ENCODE measurements at regions not wholly inside any gene's neighbourhood (a gene's known extent, or its start where the extent isn't known, plus 50 kb on each side); places are given as distances from the start of the nearest gene placed in this dataset.

- Mint-ChIP-seq H3K4me3 (no peak overlapping the region), H3K9me3 (peaks cover 0 to 2% (median 2%) of the 10 kb centered on the region in 7 donors), H3K27ac (no peak overlapping the region), H3K36me3 (no peaks in the 10 kb centered on the region), H3K27me3 (ENCODE audit: low read depth in 3 of 3) (peaks cover 0 to 2% (median 0%) of the 10 kb centered on the region in 3 donors), H3K4me1 (peaks cover 6% of the 10 kb centered on the region)
- peak overlapping the region in 1 of 2 donors; percentile 29 for H3K27ac ChIP-seq (ENCODE audit: low read depth in 1 of 2, low read length in 2 of 2)
- H3K79me2 ChIP-seq (ENCODE audit: insufficient read depth, low read length): no peaks in the 10 kb centered on the region
- no peaks in the 10 kb centered on the region for H3K9me3 ChIP-seq (replicated peaks in 1 of 2; ENCODE audit: control insufficient read depth in 1 of 2, insufficient read depth in 1 of 2, low read length in 2 of 2)
- no peaks in the 10 kb centered on the region for H3K27me3 ChIP-seq (ENCODE audit: control insufficient read depth in 2 of 2, insufficient read depth in 2 of 2, low read length in 2 of 2)
- H4K20me1 ChIP-seq (ENCODE audit: insufficient read depth, low read length): no peaks in the 10 kb centered on the region
- H3K9ac ChIP-seq (ENCODE audit: insufficient read depth, low read length, poor library complexity, severe bottlenecking): no peak overlapping the region
- WGBS (ENCODE audit: insufficient coverage): 15% methylated on average over 1 of the region's 3 CpGs
- H3K4me3 ChIP-seq (replicated peaks in 1 of 3; ENCODE audit: low read depth in 2 of 3, low read length in 3 of 3): no peak overlapping the region
- peaks cover 6 to 8% of the 10 kb centered on the region in 2 donors for H3K4me1 ChIP-seq (ENCODE audit: control insufficient read depth in 1 of 2, insufficient read depth in 2 of 2, low read length in 2 of 2)
- no peak overlapping the region for H3K4me2 ChIP-seq (replicated peaks; ENCODE audit: extremely low read depth, low read length, poor library complexity, severe bottlenecking)
- no peak overlapping the region for H2AFZ ChIP-seq (ENCODE audit: insufficient read depth, low read depth, low read length, poor library complexity, severe bottlenecking)
- intact Hi-C loops (cut with micrococcal nuclease): no loop called here
- no peaks in the 10 kb centered on the region for H3K36me3 ChIP-seq (replicated peaks in 1 of 2; ENCODE audit: control insufficient read depth in 1 of 2, insufficient read depth in 2 of 2, low read length in 2 of 2)
- DNase-seq: no peak
- TF ChIP-seq CTCF (IDR thresholded peaks at IDR 0.05): no peak
These were observed 266.7 kb downstream of the LMO4 start for GRCh38 chr1:87595384-87595781.

GRCh38 chr1:87598429-87598828 is 269.7 kb downstream of the LMO4 start:
- DNase-seq: no peak
- intact Hi-C loops (cut with micrococcal nuclease): no loop called here
- H3K27ac Mint-ChIP-seq: no peak overlapping the region

More at GRCh38 chr1:87598429-87598828, 269.7 kb downstream of the LMO4 start:
- no peak for TF ChIP-seq CTCF (IDR thresholded peaks at IDR 0.05)
- H3K27me3 ChIP-seq (ENCODE audit: control insufficient read depth in 2 of 2, insufficient read depth in 2 of 2, low read length in 2 of 2): no peaks in the 10 kb centered on the region
- no peak overlapping the region for H3K27ac ChIP-seq (ENCODE audit: low read depth in 1 of 2, low read length in 2 of 2)
- H3K4me1 ChIP-seq (ENCODE audit: control insufficient read depth in 1 of 2, insufficient read depth in 2 of 2, low read length in 2 of 2): peaks cover 6 to 8% of the 10 kb centered on the region in 2 donors
- no peaks in the 10 kb centered on the region for H3K36me3 ChIP-seq (replicated peaks in 1 of 2; ENCODE audit: control insufficient read depth in 1 of 2, insufficient read depth in 2 of 2, low read length in 2 of 2)
- no peak overlapping the region for H2AFZ ChIP-seq (ENCODE audit: insufficient read depth, low read depth, low read length, poor library complexity, severe bottlenecking)
- H3K9me3 Mint-ChIP-seq: peaks cover 0 to 3% (median 2%) of the 10 kb centered on the region in 7 donors
- no CpG with 5 or more reads among the region's 3 CpGs for WGBS (ENCODE audit: insufficient coverage)
- H3K4me1 Mint-ChIP-seq: peaks cover 6% of the 10 kb centered on the region
- H3K4me3 ChIP-seq (replicated peaks in 1 of 3; ENCODE audit: low read depth in 2 of 3, low read length in 3 of 3): no peak overlapping the region
- H3K36me3 Mint-ChIP-seq: no peaks in the 10 kb centered on the region
- no peak overlapping the region for H3K9ac ChIP-seq (ENCODE audit: insufficient read depth, low read length, poor library complexity, severe bottlenecking)
- no peak overlapping the region for H3K4me3 Mint-ChIP-seq
- H3K9me3 ChIP-seq (replicated peaks in 1 of 2; ENCODE audit: control insufficient read depth in 1 of 2, insufficient read depth in 1 of 2, low read length in 2 of 2): no peaks in the 10 kb centered on the region
- no peaks in the 10 kb centered on the region for H4K20me1 ChIP-seq (ENCODE audit: insufficient read depth, low read length)
- H3K79me2 ChIP-seq (ENCODE audit: insufficient read depth, low read length): no peaks in the 10 kb centered on the region
- H3K4me2 ChIP-seq (replicated peaks; ENCODE audit: extremely low read depth, low read length, poor library complexity, severe bottlenecking): no peak overlapping the region
- peaks cover 0 to 2% (median 2%) of the 10 kb centered on the region in 3 donors for H3K27me3 Mint-ChIP-seq (ENCODE audit: low read depth in 3 of 3)

Measured in CD14-positive monocyte (primary cell).